H1 (cell line): ENCODE measurements at regions not wholly inside any gene's neighbourhood (a gene's known extent, or its start where the extent isn't known, plus 50 kb on each side); places are given as distances from the start of the nearest gene placed in this dataset.

Experiments
- CTCF ChIA-PET: fragments of 300-600 bp; sonication (Branson Sonifier 250); formaldehyde crosslinking; loops from one replicate; lab custom pipeline; 2021; ENCODE audit not compliant: partially characterized antibody; lab: Charles Lee
- POLR2A ChIA-PET: fragments of 300-600 bp; sonication (Branson Sonifier 250); formaldehyde crosslinking; loops from one replicate; lab custom pipeline; 2021; ENCODE audit warnings: inconsistent platforms; ENCODE audit not compliant: partially characterized antibody; lab: Charles Lee
- DNase-seq, 2 experiments: peaks; one replicate each; pipeline versions ENCODE4 v3.0.0 to v3.0.0-alpha.2; 2010 to 2022; ENCODE audit warnings: low spot score in 2 of 2, low read depth in 1 of 2, mixed read lengths in 1 of 2
- FAIRE-seq: peaks from 2 replicates; lab custom pipeline; 2011; peaks lifted over from hg19 to GRCh38; lab: Jason Lieb, UNC
- H2AFZ ChIP-seq: 2 replicates; pipeline ENCODE4 v1.8.1; 2012; ENCODE audit warnings: low read length, inconsistent platforms
- H2AK5ac ChIP-seq: 2 replicates; pipeline ENCODE4 v1.6.1; 2013; ENCODE audit warnings: low read depth, low read length
- H2BK120ac ChIP-seq: replicated peaks from 2 replicates; pipeline ENCODE3; 2013; ENCODE audit warnings: low read depth, low read length, inconsistent platforms
- H2BK12ac ChIP-seq: 2 replicates; pipeline ENCODE4 v1.6.1; 2013; ENCODE audit warnings: low read depth, low read length
- H2BK15ac ChIP-seq: 2 replicates; pipeline ENCODE4 v1.6.1; 2013; ENCODE audit warnings: low read length
- H2BK20ac ChIP-seq: 2 replicates; pipeline ENCODE4 v1.6.1; 2013; ENCODE audit warnings: low read length
- H2BK5ac ChIP-seq: 2 replicates; pipeline ENCODE4 v1.6.1; 2013; ENCODE audit warnings: low read depth, low read length
- H3K14ac ChIP-seq: 2 replicates; pipeline ENCODE4 v1.6.1; 2013; ENCODE audit warnings: inconsistent platforms; ENCODE audit not compliant: insufficient read length
- H3K18ac ChIP-seq: 2 replicates; pipeline ENCODE4 v1.6.1; 2013; ENCODE audit warnings: low read length; ENCODE audit errors: extremely low read depth
- H3K23ac ChIP-seq: 2 replicates; pipeline ENCODE4 v1.6.1; 2013; ENCODE audit warnings: inconsistent platforms; ENCODE audit not compliant: insufficient read length
- H3K23me2 ChIP-seq: 2 replicates; pipeline ENCODE4 v1.6.1; 2013; ENCODE audit warnings: low read depth, low read length
- H3K27ac ChIP-seq: 2 replicates; pipeline ENCODE4 v1.6.1; 2011; ENCODE audit warnings: low read depth, low read length, inconsistent platforms
- H3K27me3 ChIP-seq, 4 experiments: replicated peaks in 1 of 4; 1 replicate in 1 of 4; 2 replicates in 3 of 4; pipeline versions ENCODE4 v1.6.1 to v1.8.1; 2011 to 2013; ENCODE audit warnings: low read length in 3 of 4, mild to moderate bottlenecking in 3 of 4, inconsistent platforms in 2 of 4, mixed read lengths in 2 of 4, moderate library complexity in 1 of 4; ENCODE audit not compliant: control insufficient read depth in 3 of 4, insufficient read depth in 3 of 4; ENCODE audit errors: extremely low read depth in 1 of 4
- H3K36me3 ChIP-seq, 4 experiments: 2 replicates each; pipeline versions ENCODE4 v1.6.1 to v1.8.1; 2011 to 2013; ENCODE audit warnings: mild to moderate bottlenecking in 4 of 4, low read length in 3 of 4, moderate library complexity in 2 of 4, control low read depth in 1 of 4, inconsistent platforms in 1 of 4; ENCODE audit not compliant: insufficient read depth in 4 of 4, control insufficient read depth in 2 of 4
- H3K4ac ChIP-seq: replicated peaks from 2 replicates; pipeline ENCODE3; 2013; ENCODE audit warnings: low read length, low read depth, mixed read lengths, inconsistent platforms; ENCODE audit not compliant: insufficient read length
- H3K4me1 ChIP-seq, 4 experiments: replicated peaks in 1 of 4; 1 replicate in 1 of 4; 2 replicates in 3 of 4; pipeline versions ENCODE4 v1.6.1 to v1.8.1; 2011 to 2013; ENCODE audit warnings: low read length in 3 of 4, inconsistent platforms in 2 of 4, mixed read lengths in 1 of 4; ENCODE audit not compliant: insufficient read depth in 4 of 4, control insufficient read depth in 3 of 4
- H3K4me2 ChIP-seq, 2 experiments: 2 replicates each; pipeline versions ENCODE4 v1.6.1 to v1.8.1; 2011 to 2013; ENCODE audit warnings: low read depth in 2 of 2, low read length in 2 of 2, control low read depth in 1 of 2, inconsistent platforms in 1 of 2, mild to moderate bottlenecking in 1 of 2; ENCODE audit not compliant: insufficient read depth in 1 of 2
- H3K4me3 ChIP-seq, 4 experiments: fragments of 200-600, 300-600 bp in 1 of 4; sonication (generic), shearing (Covaris generic), sonication (Bioruptor Twin) in 1 of 4; 2 replicates each; pipeline versions ENCODE4 v1.5.1 to v1.8.1; 2011 to 2016; ENCODE audit warnings: low read length in 4 of 4, low read depth in 3 of 4, control low read depth in 2 of 4, inconsistent platforms in 2 of 4, mild to moderate bottlenecking in 2 of 4, mixed read lengths in 1 of 4, moderate library complexity in 1 of 4; ENCODE audit not compliant: insufficient read depth in 2 of 4; ENCODE audit errors: extremely low read depth in 1 of 4
- H3K56ac ChIP-seq: replicated peaks from 2 replicates; pipeline ENCODE3; 2013; ENCODE audit warnings: low read depth, mild to moderate bottlenecking, mixed read lengths, low read length, inconsistent platforms; ENCODE audit not compliant: insufficient read length
- H3K79me1 ChIP-seq: 2 replicates; pipeline ENCODE4 v1.6.1; 2013; ENCODE audit warnings: low read depth, low read length, control low read depth
- H3K79me2 ChIP-seq, 2 experiments: 2 replicates each; pipeline versions ENCODE4 v1.6.1 to v1.8.1; 2012 to 2013; ENCODE audit warnings: low read length in 2 of 2, mild to moderate bottlenecking in 2 of 2, inconsistent platforms in 1 of 2; ENCODE audit not compliant: insufficient read depth in 2 of 2, control insufficient read depth in 1 of 2
- H3K9ac ChIP-seq, 4 experiments: replicated peaks in 1 of 4; 1 replicate in 1 of 4; 2 replicates in 3 of 4; pipeline versions ENCODE4 v1.6.1 to v1.8.1; 2011 to 2013; ENCODE audit warnings: low read depth in 3 of 4, low read length in 3 of 4, control low read depth in 2 of 4, mild to moderate bottlenecking in 2 of 4, moderate library complexity in 2 of 4, inconsistent platforms in 1 of 4; ENCODE audit errors: extremely low read depth in 1 of 4
- H3K9me3 ChIP-seq, 2 experiments: 2 replicates each; pipeline versions ENCODE4 v1.6.1 to v1.8.1; 2012 to 2013; ENCODE audit warnings: mild to moderate bottlenecking in 2 of 2, moderate library complexity in 2 of 2, control low read depth in 1 of 2, inconsistent platforms in 1 of 2, low read depth in 1 of 2, low read length in 1 of 2, mixed read lengths in 1 of 2; ENCODE audit not compliant: insufficient read depth in 2 of 2
- H4K20me1 ChIP-seq, 2 experiments: replicated peaks in 1 of 2; 2 replicates each; pipeline versions ENCODE3 to v1.8.1; 2011 to 2013; ENCODE audit warnings: inconsistent platforms in 2 of 2, low read length in 2 of 2, mild to moderate bottlenecking in 1 of 2; ENCODE audit not compliant: insufficient read depth in 2 of 2, control insufficient read depth in 1 of 2
- H4K5ac ChIP-seq: 2 replicates; pipeline ENCODE4 v1.6.1; 2013; ENCODE audit warnings: low read length, low read depth, mixed read lengths, inconsistent platforms; ENCODE audit not compliant: insufficient read length
- H4K8ac ChIP-seq: 2 replicates; pipeline ENCODE4 v1.8.0; 2013; ENCODE audit warnings: mild to moderate bottlenecking, moderate library complexity, low read length, inconsistent platforms; ENCODE audit not compliant: insufficient read depth; ENCODE audit errors: extremely low read depth
- H4K91ac ChIP-seq: replicated peaks from 2 replicates; pipeline ENCODE3; 2013; ENCODE audit warnings: low read length, mixed read lengths, inconsistent platforms; ENCODE audit not compliant: insufficient read length
- ATF2 ChIP-seq: IDR thresholded peaks from 2 replicates; pipeline ENCODE4 v1.6.1; 2012; ENCODE audit warnings: low read length, inconsistent platforms
- WGBS, 2 experiments: shearing (Covaris generic) in 1 of 2; methylation state at CpG; one replicate each; pipeline versions ENCODE4 v1.1.6 to v1.1.7; 2013 to 2015; ENCODE audit warnings: low lambda C conversion rate in 2 of 2, mixed read lengths in 2 of 2, inconsistent platforms in 1 of 2, low coverage in 1 of 2, missing lambda C conversion rate in 1 of 2; ENCODE audit not compliant: insufficient replicate concordance in 2 of 2, insufficient coverage in 1 of 2, insufficient read length in 1 of 2; ENCODE audit errors: extremely low coverage in 1 of 2, missing lambda C conversion rate in 1 of 2; 5-methylcytosine and 5-hydroxymethylcytosine counted together
- TF ChIP-seq, protein P1 (sequence below): IDR thresholded peaks from 2 replicates; pipeline ENCODE4 v1.6.1; 2012; ENCODE audit warnings: inconsistent platforms

GRCh38 chr4:126375462-126376054, 1060.8 kb downstream of the FAT4 start:
- Histone ChIP-seq H3K4me2 (no peak overlapping the region), H4K5ac (no peak overlapping the region), H3K56ac (no peak overlapping the region), H3K36me3 (no peaks in the 10 kb centered on the region), H4K20me1 (no peaks in the 10 kb centered on the region), H3K79me1 (no peaks in the 10 kb centered on the region), H2BK120ac (no peak overlapping the region), H3K27ac (no peak overlapping the region), H3K79me2 (no peaks in the 10 kb centered on the region), H2BK20ac (no peak overlapping the region), H3K18ac (no peak overlapping the region), H3K4me1 (no peaks in the 10 kb centered on the region), H4K91ac (no peak overlapping the region), H3K9ac (no peak overlapping the region), H2AK5ac (no peak overlapping the region), H3K23me2 (no peaks in the 10 kb centered on the region), H3K27me3 (no peaks in the 10 kb centered on the region), H2BK15ac (no peak overlapping the region), H2BK12ac (no peak overlapping the region), H3K23ac (no peak overlapping the region), H3K4me3 (no peak overlapping the region), H3K9me3 (no peaks in the 10 kb centered on the region), H4K8ac (no peak overlapping the region), H2AFZ (no peak overlapping the region), H2BK5ac (no peak overlapping the region), H3K4ac (no peak overlapping the region), H3K14ac (no peak overlapping the region)
- TF ChIP-seq, protein P1, sequence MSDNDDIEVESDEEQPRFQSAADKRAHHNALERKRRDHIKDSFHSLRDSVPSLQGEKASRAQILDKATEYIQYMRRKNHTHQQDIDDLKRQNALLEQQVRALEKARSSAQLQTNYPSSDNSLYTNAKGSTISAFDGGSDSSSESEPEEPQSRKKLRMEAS = no peak
- no peak for TF ChIP-seq ATF2
- POLR2A ChIA-PET = no interaction called here
- DNase-seq (no peak), FAIRE-seq (no peak)
- CTCF ChIA-PET = interaction anchor here (1.0 kb wide), 1 partner anchor 7 kb away, joined by 3 read pairs; no protein-coding TSS in a partner anchor
- 87% methylated on average over 2 of the region's 2 CpGs; no CpG with 5 or more reads in 1 of the 2 experiments for WGBS, 2 experiments
